HepG2 (cell line): ENCODE measurements at regions not wholly inside any gene's neighbourhood (a gene's known extent, or its start where the extent isn't known, plus 50 kb on each side); places are given as distances from the start of the nearest gene placed in this dataset.

Source experiments
- ADNP ChIP-seq: sonication (generic); formaldehyde crosslinking; IDR thresholded peaks from 2 replicates; pipeline ENCODE4 v1.4.0; 2020; ENCODE audit warnings: missing genetic modification reagents
- ARHGAP35 ChIP-seq: sonication (generic); formaldehyde crosslinking; IDR thresholded peaks from 2 replicates; pipeline ENCODE4 v1.9.0; 2022; ENCODE audit warnings: mild to moderate bottlenecking, inconsistent platforms, moderate library complexity, missing genetic modification reagents, borderline replicate concordance
- ARID4A ChIP-seq: sonication (generic); formaldehyde crosslinking; IDR thresholded peaks from 2 replicates; pipeline ENCODE4 v1.5.0; 2020; ENCODE audit warnings: mild to moderate bottlenecking, missing genetic modification reagents, borderline replicate concordance
- DRAP1 ChIP-seq: IDR thresholded peaks from 2 replicates; pipeline ENCODE4 v1.6.1; 2016; ENCODE audit warnings: missing genetic modification reagents, missing compliant biosample characterization
- EP300 ChIP-seq, 3 experiments: sonication (generic) in 1 of 3; formaldehyde crosslinking in 1 of 3; IDR thresholded peaks; 2 replicates each; pipeline versions ENCODE4 v1.5.1 to v1.6.1; 2011 to 2020; ENCODE audit warnings: low read depth in 2 of 3, low read length in 2 of 3, borderline replicate concordance in 1 of 3, improper control_type of control experiment in 1 of 3, mild to moderate bottlenecking in 1 of 3, missing genetic modification reagents in 1 of 3, moderate library complexity in 1 of 3
- FOXO1 ChIP-seq: sonication (generic); formaldehyde crosslinking; IDR thresholded peaks from 2 replicates; pipeline ENCODE4 v1.4.0; 2020; ENCODE audit warnings: missing genetic modification reagents
- HHEX ChIP-seq: IDR thresholded peaks from 2 replicates; pipeline ENCODE4 v1.6.1; 2016; ENCODE audit warnings: control low read depth
- HINFP ChIP-seq: sonication (generic); formaldehyde crosslinking; IDR thresholded peaks from 2 replicates; pipeline ENCODE4 v1.4.0; 2020; ENCODE audit warnings: low read depth, mild to moderate bottlenecking, missing genetic modification reagents
- IKZF5 ChIP-seq: IDR thresholded peaks from 2 replicates; pipeline ENCODE4 v1.6.1; 2018; ENCODE audit warnings: missing genetic modification reagents, mild to moderate bottlenecking, missing compliant biosample characterization
- MIER2 ChIP-seq: IDR thresholded peaks from 2 replicates; pipeline ENCODE4 v1.6.1; 2016; ENCODE audit warnings: missing biosample characterization, missing genetic modification reagents
- NFE2L2 ChIP-seq: fragments of 150-350 bp; IDR thresholded peaks from 2 replicates; pipeline ENCODE4 v1.6.1; 2014; ENCODE audit warnings: low read length
- PAX8 ChIP-seq: sonication (generic); formaldehyde crosslinking; IDR thresholded peaks from 2 replicates; pipeline ENCODE4 v1.8.0; 2022; ENCODE audit warnings: mild to moderate bottlenecking, missing genetic modification reagents, borderline replicate concordance
- RBM39 ChIP-seq: fragments of 200-400 bp; formaldehyde crosslinking; IDR thresholded peaks from one replicate; pipeline ENCODE4 v1.6.1; 2018; ENCODE audit warnings: antibody characterized with exemption, mild to moderate bottlenecking, low read depth, low read length; ENCODE audit not compliant: poor library complexity, severe bottlenecking
- SMAD3 ChIP-seq: sonication (generic); formaldehyde crosslinking; IDR thresholded peaks from 2 replicates; pipeline ENCODE4 v1.4.0; 2020; ENCODE audit warnings: missing genetic modification reagents
- TSC22D2 ChIP-seq: sonication (generic); formaldehyde crosslinking; IDR thresholded peaks from 2 replicates; pipeline ENCODE4 v1.5.1; 2020; ENCODE audit warnings: missing genetic modification reagents, mild to moderate bottlenecking, borderline replicate concordance
- ZFP1 ChIP-seq: IDR thresholded peaks from 2 replicates; pipeline ENCODE4 v1.6.1; 2016
- ZNF24 ChIP-seq: fragments of 450-650 bp; IDR thresholded peaks from 2 replicates; pipeline ENCODE4 v1.6.1; 2017; ENCODE audit warnings: antibody characterized with exemption, mild to moderate bottlenecking
- ZNF362 ChIP-seq: sonication (generic); formaldehyde crosslinking; IDR thresholded peaks from 2 replicates; pipeline ENCODE4 v1.4.0; 2020; ENCODE audit warnings: missing genetic modification reagents, mild to moderate bottlenecking, borderline replicate concordance
- ZNF839 ChIP-seq: sonication (generic); formaldehyde crosslinking; IDR thresholded peaks from 2 replicates; pipeline ENCODE4 v1.4.0; 2020; ENCODE audit warnings: missing genetic modification reagents, mild to moderate bottlenecking, borderline replicate concordance

GRCh38 chr20:34190679-34191090, 50.5 kb upstream of the ASIP start (continued):
- TF ChIP-seq ARID4A (CRISPR knock-in tag) (no peak), EP300 (IDR thresholded peaks at IDR 0.05; ENCODE audit: low read depth in 2 of 2, low read length in 2 of 2) (no peak), EP300 (CRISPR knock-in tag; IDR thresholded peaks at IDR 0.05; ENCODE audit: borderline replicate concordance) (no peak), SMAD3 (0 out of 2 replicates have a peak, but pooled peaks have one; percentile 9), DRAP1 (CRISPR knock-in tag) (0 out of 2 replicates have a peak, but pooled peaks have one; percentile 44), MIER2 (CRISPR knock-in tag) (0 out of 2 replicates have a peak, but pooled peaks have one; percentile 58), ARHGAP35 (CRISPR knock-in tag) (0 out of 2 replicates have a peak, but pooled peaks have one; percentile 46), RBM39 (no peak), PAX8 (CRISPR knock-in tag) (no peak), TSC22D2 (CRISPR knock-in tag) (peak; percentile 84; the same call in 1 of the 2 replicates), ADNP (no peak), ZNF839 (no peak), HINFP (CRISPR knock-in tag) (0 out of 2 replicates have a peak, but pooled peaks have one; percentile 23), NFE2L2 (0 out of 2 replicates have a peak, but pooled peaks have one; percentile 6), HHEX (CRISPR knock-in tag) (no peak), ZNF362 (peak; percentile 29; the same call in 1 of the 2 replicates), FOXO1 (CRISPR knock-in tag) (peak; percentile 55; the same call in 1 of the 2 replicates), IKZF5 (CRISPR knock-in tag) (no peak), ZFP1 (CRISPR knock-in tag) (0 out of 2 replicates have a peak, but pooled peaks have one; percentile 67), ZNF24 (0 out of 2 replicates have a peak, but pooled peaks have one; percentile 11)
